ENCODE measurements at regions not wholly inside any gene's neighbourhood (a gene's known extent, or its start where the extent isn't known, plus 50 kb on each side); places are given as distances from the start of the nearest gene placed in this dataset.
"Not testable (repeated sequence)": the region's sequence is repeated elsewhere in the genome, so short reads cannot be mapped to it uniquely, and the experiment has no call there.

- Histone ChIP-seq H3K4me3 (ENCODE audit: insufficient read length, low read depth) (no peak overlapping the region), H3K36me3 (ENCODE audit: insufficient read depth, insufficient read length, low read length) (no peaks in the 10 kb centered on the region), H3K9me3 (ENCODE audit: insufficient read depth, low read length) (peaks cover 14% of the 10 kb centered on the region), H3K4me1 (ENCODE audit: insufficient read depth, insufficient read length) (no peaks in the 10 kb centered on the region), H3K27me3 (ENCODE audit: insufficient read depth, insufficient read length) (no peaks in the 10 kb centered on the region), H3K9ac (ENCODE audit: insufficient read length, low read depth) (no peak overlapping the region)
- DNase-seq (ENCODE audit: low read depth, low spot score): no peak
- TF ChIP-seq YY1 (IDR thresholded peaks at IDR 0.05; ENCODE audit: insufficient read depth, insufficient read length): no peak
- TF ChIP-seq SUZ12 (IDR thresholded peaks at IDR 0.05; ENCODE audit: extremely low read depth, insufficient read depth, insufficient read length): no peak
- TF ChIP-seq ZNF274 (IDR thresholded peaks at IDR 0.05; ENCODE audit: low read depth, low read length): no peak
These were observed 110.1 kb upstream of the PELI2 start for GRCh38 chr14:56008150-56008549.

DNA sequence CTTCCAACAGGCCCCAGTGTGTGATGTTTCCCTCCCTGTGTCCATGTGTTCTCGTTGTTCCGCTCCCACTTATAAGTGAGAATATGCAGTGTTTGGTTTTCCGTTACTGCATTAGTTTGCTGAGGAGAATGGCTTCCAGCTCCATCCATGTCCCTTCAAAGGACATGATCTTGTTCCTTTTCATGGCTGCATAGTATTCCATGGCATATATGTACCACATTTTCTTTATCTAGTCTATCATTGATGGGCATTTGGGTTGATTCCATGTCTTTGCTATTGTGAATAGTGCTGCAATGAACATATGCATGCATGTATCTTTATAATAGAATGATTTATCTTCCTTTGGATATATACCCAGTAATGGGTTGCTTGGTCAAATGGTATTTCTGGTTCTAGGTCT, 109.5 kb upstream of the PELI2 start:
- DNase-seq (ENCODE audit: low read depth, low spot score); H3K4me3 ChIP-seq (ENCODE audit: insufficient read length, low read depth); H3K36me3 ChIP-seq (ENCODE audit: insufficient read depth, insufficient read length, low read length); H3K9ac ChIP-seq (ENCODE audit: insufficient read length, low read depth); H3K4me1 ChIP-seq (ENCODE audit: insufficient read depth, insufficient read length); H3K27me3 ChIP-seq (ENCODE audit: insufficient read depth, insufficient read length): not testable (repeated sequence)
- peaks cover 14% of the 10 kb centered on the region for H3K9me3 ChIP-seq (ENCODE audit: insufficient read depth, low read length)

DNA sequence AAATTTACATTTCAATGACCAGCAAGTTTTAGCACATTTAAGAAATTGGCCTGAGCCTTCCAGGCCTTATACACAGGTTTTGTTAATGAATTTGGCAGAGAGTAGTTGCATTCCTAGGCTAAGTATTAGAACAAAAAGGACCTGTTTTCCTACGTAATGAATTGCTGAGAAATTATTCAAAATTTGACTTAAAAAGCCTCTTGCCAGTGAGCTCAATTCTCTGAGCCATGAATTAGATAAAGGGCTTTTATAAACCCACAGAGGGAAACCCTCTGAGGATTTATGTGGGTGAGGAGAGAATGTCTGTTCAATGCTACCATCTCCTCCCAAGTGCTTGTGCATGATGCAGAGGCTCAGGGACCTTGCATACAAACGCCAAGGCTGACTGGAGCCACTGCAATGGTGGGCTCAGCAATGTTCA, 94.5 kb upstream of the PELI2 start:
- no peak for DNase-seq (ENCODE audit: low read depth, low spot score)
- Histone ChIP-seq H3K4me1 (ENCODE audit: insufficient read depth, insufficient read length) (peaks cover 3% of the 10 kb centered on the region), H3K36me3 (ENCODE audit: insufficient read depth, insufficient read length, low read length) (no peaks in the 10 kb centered on the region), H3K9me3 (ENCODE audit: insufficient read depth, low read length) (peaks cover 9% of the 10 kb centered on the region; the same call in 1 of the 2 replicates), H3K9ac (ENCODE audit: insufficient read length, low read depth) (no peak overlapping the region), H3K27me3 (ENCODE audit: insufficient read depth, insufficient read length) (no peaks in the 10 kb centered on the region), H3K4me3 (ENCODE audit: insufficient read length, low read depth) (no peak overlapping the region)
- TF ChIP-seq YY1 (IDR thresholded peaks at IDR 0.05; ENCODE audit: insufficient read depth, insufficient read length): no peak
- TF ChIP-seq ZNF274 (IDR thresholded peaks at IDR 0.05; ENCODE audit: low read depth, low read length): no peak
- TF ChIP-seq SUZ12 (IDR thresholded peaks at IDR 0.05; ENCODE audit: extremely low read depth, insufficient read depth, insufficient read length): no peak

GRCh38 chr14:56025191-56025590, 93.0 kb upstream of the PELI2 start:
- no peak for TF ChIP-seq SUZ12 (IDR thresholded peaks at IDR 0.05; ENCODE audit: extremely low read depth, insufficient read depth, insufficient read length)
- TF ChIP-seq ZNF274 (IDR thresholded peaks at IDR 0.05; ENCODE audit: low read depth, low read length): no peak
- TF ChIP-seq YY1 (IDR thresholded peaks at IDR 0.05; ENCODE audit: insufficient read depth, insufficient read length): no peak
- Histone ChIP-seq H3K36me3 (ENCODE audit: insufficient read depth, insufficient read length, low read length) (no peaks in the 10 kb centered on the region), H3K9ac (ENCODE audit: insufficient read length, low read depth) (no peak overlapping the region), H3K9me3 (ENCODE audit: insufficient read depth, low read length) (peaks cover 4% of the 10 kb centered on the region; the same call in 1 of the 2 replicates), H3K27me3 (ENCODE audit: insufficient read depth, insufficient read length) (no peaks in the 10 kb centered on the region), H3K4me1 (ENCODE audit: insufficient read depth, insufficient read length) (peaks cover 3% of the 10 kb centered on the region), H3K4me3 (ENCODE audit: insufficient read length, low read depth) (no peak overlapping the region)
- DNase-seq (ENCODE audit: low read depth, low spot score): no peak

GRCh38 chr14:56026506-56026905, 91.7 kb upstream of the PELI2 start:
- H3K4me1 ChIP-seq (ENCODE audit: insufficient read depth, insufficient read length): peaks cover 3% of the 10 kb centered on the region
- H3K4me3 ChIP-seq (ENCODE audit: insufficient read length, low read depth): no peak overlapping the region
- DNase-seq (ENCODE audit: low read depth, low spot score): no peak
- no peaks in the 10 kb centered on the region for H3K27me3 ChIP-seq (ENCODE audit: insufficient read depth, insufficient read length)
- no peaks in the 10 kb centered on the region for H3K36me3 ChIP-seq (ENCODE audit: insufficient read depth, insufficient read length, low read length)
- no peak overlapping the region for H3K9ac ChIP-seq (ENCODE audit: insufficient read length, low read depth)
- TF ChIP-seq SUZ12 (IDR thresholded peaks at IDR 0.05; ENCODE audit: extremely low read depth, insufficient read depth, insufficient read length) (no peak), YY1 (IDR thresholded peaks at IDR 0.05; ENCODE audit: insufficient read depth, insufficient read length) (no peak), ZNF274 (IDR thresholded peaks at IDR 0.05; ENCODE audit: low read depth, low read length) (no peak)
- no peaks in the 10 kb centered on the region for H3K9me3 ChIP-seq (ENCODE audit: insufficient read depth, low read length)

DNA sequence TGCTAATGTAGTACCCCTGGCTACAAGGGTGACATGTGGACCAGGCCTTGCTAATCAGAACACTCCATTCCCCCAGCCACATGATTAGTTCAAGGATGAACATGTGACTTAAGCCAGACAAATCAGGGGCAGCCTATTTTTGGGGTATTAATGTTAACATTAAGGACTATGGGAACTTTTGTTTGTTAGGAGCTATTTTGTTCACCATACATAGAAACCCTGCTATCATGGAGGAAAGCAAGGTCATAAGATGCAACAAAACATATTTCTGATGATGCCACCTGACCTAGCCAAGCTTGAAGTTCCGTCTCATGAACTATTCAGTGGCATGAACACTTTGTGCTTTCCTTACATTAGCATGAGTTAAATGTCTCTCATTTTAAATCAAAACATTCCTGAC, 90.8 kb upstream of the PELI2 start:
- H3K4me3 ChIP-seq (ENCODE audit: insufficient read length, low read depth): no peak overlapping the region
- H3K9ac ChIP-seq (ENCODE audit: insufficient read length, low read depth): no peak overlapping the region
- no peak for TF ChIP-seq ZNF274 (IDR thresholded peaks at IDR 0.05; ENCODE audit: low read depth, low read length)
- TF ChIP-seq YY1 (IDR thresholded peaks at IDR 0.05; ENCODE audit: insufficient read depth, insufficient read length): no peak
- no peak for TF ChIP-seq SUZ12 (IDR thresholded peaks at IDR 0.05; ENCODE audit: extremely low read depth, insufficient read depth, insufficient read length)
- H3K4me1 ChIP-seq (ENCODE audit: insufficient read depth, insufficient read length): peaks cover 3% of the 10 kb centered on the region
- no peaks in the 10 kb centered on the region for H3K36me3 ChIP-seq (ENCODE audit: insufficient read depth, insufficient read length, low read length)
- H3K27me3 ChIP-seq (ENCODE audit: insufficient read depth, insufficient read length): no peaks in the 10 kb centered on the region
- no peak for DNase-seq (ENCODE audit: low read depth, low spot score)
- no peaks in the 10 kb centered on the region for H3K9me3 ChIP-seq (ENCODE audit: insufficient read depth, low read length)

DNA sequence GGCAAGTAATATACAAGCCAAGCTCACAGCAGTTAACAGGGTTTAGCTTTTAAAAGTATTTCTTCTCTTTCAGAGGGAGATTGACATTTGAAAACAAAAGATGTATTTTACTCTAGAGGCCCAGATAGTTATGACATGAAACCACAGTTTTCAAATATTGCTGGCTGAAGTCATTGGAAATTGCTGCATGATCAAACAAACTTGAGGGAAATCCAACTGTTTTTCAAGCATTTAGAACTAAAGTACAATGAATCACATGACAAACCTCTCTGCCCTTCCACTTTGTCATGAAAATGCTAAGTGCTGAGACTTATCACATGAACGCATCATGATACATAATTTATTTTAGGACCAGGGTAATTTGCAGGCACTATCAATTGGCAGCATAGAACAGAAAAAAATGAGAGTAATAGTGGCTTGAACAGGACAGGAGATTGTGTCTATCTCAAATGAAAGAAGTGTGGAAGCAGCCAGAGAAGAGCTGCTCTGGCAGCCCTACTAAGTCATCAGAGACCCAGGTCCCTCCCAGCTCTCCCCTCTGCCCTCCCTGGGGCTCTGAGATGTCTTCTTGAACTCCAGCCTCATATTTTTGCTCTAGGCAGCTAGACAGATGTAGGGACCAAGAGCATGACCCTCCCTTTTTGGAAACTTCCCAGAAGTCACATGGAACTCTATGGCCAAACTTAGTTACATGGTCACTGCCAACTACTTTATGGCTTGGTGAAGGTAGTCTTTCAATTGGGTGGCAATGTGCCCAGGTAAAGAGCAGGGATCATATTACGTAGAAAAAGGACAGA, 90.1 kb upstream of the PELI2 start:
- no peak for TF ChIP-seq ZNF274 (IDR thresholded peaks at IDR 0.05; ENCODE audit: low read depth, low read length)
- TF ChIP-seq YY1 (IDR thresholded peaks at IDR 0.05; ENCODE audit: insufficient read depth, insufficient read length): no peak
- no peak for TF ChIP-seq SUZ12 (IDR thresholded peaks at IDR 0.05; ENCODE audit: extremely low read depth, insufficient read depth, insufficient read length)
- DNase-seq (ENCODE audit: low read depth, low spot score): no peak
- no peak overlapping the region for H3K4me3 ChIP-seq (ENCODE audit: insufficient read length, low read depth)
- H3K36me3 ChIP-seq (ENCODE audit: insufficient read depth, insufficient read length, low read length): no peaks in the 10 kb centered on the region
- no peak overlapping the region for H3K9ac ChIP-seq (ENCODE audit: insufficient read length, low read depth)
- no peaks in the 10 kb centered on the region for H3K27me3 ChIP-seq (ENCODE audit: insufficient read depth, insufficient read length)
- H3K4me1 ChIP-seq (ENCODE audit: insufficient read depth, insufficient read length): peaks cover 3% of the 10 kb centered on the region
- no peaks in the 10 kb centered on the region for H3K9me3 ChIP-seq (ENCODE audit: insufficient read depth, low read length)
